H9 (cell line): ENCODE measurements at regions not wholly inside any gene's neighbourhood (a gene's known extent, or its start where the extent isn't known, plus 50 kb on each side); places are given as distances from the start of the nearest gene placed in this dataset.

Experiments used
- DNase-seq: peaks from one replicate; pipeline ENCODE4 v3.0.0-alpha.2; 2017
- H2AFZ ChIP-seq: one replicate; pipeline ENCODE4 v1.6.1; 2013; ENCODE audit warnings: mild to moderate bottlenecking, low read length, control low read depth, moderate library complexity
- H2AK5ac ChIP-seq: 2 replicates; pipeline ENCODE4 v1.6.1; 2013; ENCODE audit warnings: low read length, control low read depth, mixed read lengths; ENCODE audit not compliant: insufficient read length
- H2BK120ac ChIP-seq: one replicate; pipeline ENCODE4 v1.6.1; 2013; ENCODE audit warnings: low read depth, mild to moderate bottlenecking, low read length, control low read depth, inconsistent platforms; ENCODE audit not compliant: poor library complexity, severe bottlenecking
- H2BK12ac ChIP-seq: 2 replicates; pipeline ENCODE4 v1.6.1; 2013; ENCODE audit warnings: low read length, control low read depth, mixed read lengths, low read depth; ENCODE audit not compliant: insufficient read length
- H2BK15ac ChIP-seq: 2 replicates; pipeline ENCODE4 v1.6.1; 2013; ENCODE audit warnings: low read depth, low read length, control low read depth
- H2BK20ac ChIP-seq: one replicate; pipeline ENCODE4 v1.6.1; 2013; ENCODE audit warnings: low read depth, mild to moderate bottlenecking, low read length, control low read depth, inconsistent platforms; ENCODE audit not compliant: poor library complexity, severe bottlenecking
- H2BK5ac ChIP-seq: 2 replicates; pipeline ENCODE4 v1.6.1; 2013; ENCODE audit warnings: low read length, control low read depth, mixed read lengths; ENCODE audit not compliant: insufficient read length
- H3K14ac ChIP-seq: 2 replicates; pipeline ENCODE4 v1.6.1; 2013; ENCODE audit warnings: low read length, control low read depth; ENCODE audit not compliant: insufficient read depth
- H3K18ac ChIP-seq: 2 replicates; pipeline ENCODE4 v1.6.1; 2013; ENCODE audit warnings: low read depth, mild to moderate bottlenecking, mixed read lengths, low read length, control low read depth; ENCODE audit not compliant: insufficient read length
- H3K23ac ChIP-seq: 2 replicates; pipeline ENCODE4 v1.6.1; 2013; ENCODE audit warnings: low read length, control low read depth, mixed read lengths, low read depth; ENCODE audit not compliant: insufficient read length
- H3K23me2 ChIP-seq: 2 replicates; pipeline ENCODE4 v1.6.1; 2013; ENCODE audit warnings: low read depth, mild to moderate bottlenecking, mixed read lengths, low read length, control low read depth; ENCODE audit not compliant: insufficient read length, poor library complexity, severe bottlenecking
- H3K27ac ChIP-seq: 2 replicates; pipeline ENCODE4 v1.5.1; 2013; ENCODE audit warnings: low read length, control low read depth, mixed read lengths, low read depth; ENCODE audit not compliant: insufficient read length
- H3K27me3 ChIP-seq: 2 replicates; pipeline ENCODE4 v1.6.1; 2013; ENCODE audit warnings: low read length, control low read depth, inconsistent platforms; ENCODE audit not compliant: insufficient read depth
- H3K4ac ChIP-seq: 2 replicates; pipeline ENCODE4 v1.6.1; 2013; ENCODE audit warnings: low read depth, mild to moderate bottlenecking, control low read depth, inconsistent platforms, low read length, moderate library complexity
- H3K4me1 ChIP-seq: 2 replicates; pipeline ENCODE4 v1.6.1; 2013; ENCODE audit warnings: low read length, control low read depth, inconsistent platforms; ENCODE audit not compliant: insufficient read depth
- H3K4me2 ChIP-seq: 2 replicates; pipeline ENCODE4 v1.6.1; 2013; ENCODE audit warnings: low read length, control low read depth, mixed read lengths; ENCODE audit not compliant: insufficient read length, insufficient read depth
- H3K56ac ChIP-seq: 2 replicates; pipeline ENCODE4 v1.6.1; 2013; ENCODE audit warnings: low read depth, mild to moderate bottlenecking, mixed read lengths, low read length, control low read depth; ENCODE audit not compliant: insufficient read length
- H3K79me1 ChIP-seq: 2 replicates; pipeline ENCODE4 v1.6.1; 2013; ENCODE audit warnings: low read depth, mild to moderate bottlenecking, moderate library complexity, low read length, control low read depth, inconsistent platforms; ENCODE audit not compliant: insufficient read depth, poor library complexity, severe bottlenecking
- H3K79me2 ChIP-seq: 2 replicates; pipeline ENCODE4 v1.6.1; 2013; ENCODE audit warnings: low read length, control low read depth, inconsistent platforms; ENCODE audit not compliant: insufficient read depth
- H3K9ac ChIP-seq: 2 replicates; pipeline ENCODE4 v1.6.1; 2013; ENCODE audit warnings: low read length, control low read depth, mixed read lengths; ENCODE audit not compliant: insufficient read length; ENCODE audit errors: extremely low read depth
- H3K9me3 ChIP-seq: one replicate; pipeline ENCODE4 v1.6.1; 2013; ENCODE audit warnings: low read depth, low read length, inconsistent platforms; ENCODE audit not compliant: control insufficient read depth
- H3T11ph ChIP-seq: one replicate; pipeline ENCODE4 v1.6.1; 2013; ENCODE audit warnings: mild to moderate bottlenecking, low read length, control low read depth, inconsistent platforms
- H4K20me1 ChIP-seq: one replicate; pipeline ENCODE4 v1.6.1; 2013; ENCODE audit not compliant: control insufficient read depth, insufficient read length, insufficient read depth
- H4K5ac ChIP-seq: 2 replicates; pipeline ENCODE4 v1.6.1; 2013; ENCODE audit warnings: low read depth, mild to moderate bottlenecking, mixed read lengths, low read length, control low read depth; ENCODE audit not compliant: insufficient read length
- H4K8ac ChIP-seq: replicated peaks from 2 replicates; pipeline ENCODE4 v1.6.1; 2013; ENCODE audit warnings: low read length, control low read depth, mixed read lengths, low read depth; ENCODE audit not compliant: insufficient read length
- H4K91ac ChIP-seq: 2 replicates; pipeline ENCODE4 v1.6.1; 2013; ENCODE audit warnings: low read depth, mild to moderate bottlenecking, moderate library complexity, mixed read lengths, low read length, control low read depth; ENCODE audit not compliant: insufficient read length
- H3K27ac Mint-ChIP-seq, 3 experiments: 2 replicates in 2 of 3; 3 replicates in 1 of 3; pipeline ENCODE4 v1.8.0; 2020 to 2021; ENCODE audit warnings: mixed read lengths in 3 of 3, mild to moderate bottlenecking in 1 of 3, moderate library complexity in 1 of 3
- H3K27me3 Mint-ChIP-seq: 2 replicates; pipeline ENCODE4 v1.8.0; 2021; ENCODE audit warnings: low read depth, mild to moderate bottlenecking, moderate library complexity, mixed read lengths
- H3K36me3 Mint-ChIP-seq, 3 experiments: 2 replicates in 2 of 3; 3 replicates in 1 of 3; pipeline ENCODE4 v1.8.0; 2020 to 2021; ENCODE audit warnings: low read depth in 3 of 3, mixed read lengths in 3 of 3; ENCODE audit not compliant: insufficient read depth in 1 of 3
- H3K4me1 Mint-ChIP-seq, 2 experiments: 2 replicates each; pipeline ENCODE4 v1.8.0; 2020; ENCODE audit warnings: mixed read lengths in 2 of 2
- H3K4me3 Mint-ChIP-seq, 2 experiments: 2 replicates in 1 of 2; 3 replicates in 1 of 2; pipeline ENCODE4 v1.8.0; 2020 to 2021; ENCODE audit warnings: mild to moderate bottlenecking in 2 of 2, mixed read lengths in 2 of 2, moderate library complexity in 1 of 2
- H3K9me3 Mint-ChIP-seq, 2 experiments: 2 replicates in 1 of 2; 3 replicates in 1 of 2; pipeline ENCODE4 v1.8.0; 2020; ENCODE audit warnings: mild to moderate bottlenecking in 2 of 2, mixed read lengths in 2 of 2, moderate library complexity in 1 of 2
- WGBS: extraction: QIAGEN DNeasy Blood & Tissue Kit; methylation state at CpG from one replicate; pipeline ENCODE4 v1.1.7; 2013; ENCODE audit warnings: missing lambda C conversion rate, low lambda C conversion rate, mixed read lengths; ENCODE audit not compliant: insufficient read length; ENCODE audit errors: extremely low coverage; 5-methylcytosine and 5-hydroxymethylcytosine counted together
- TF ChIP-seq, protein P1 (sequence below): fragments of 200-600 bp; sonication (generic); conservative IDR thresholded peaks from 3 replicates; pipeline ENCODE4 v1.8.0; 2021; ENCODE audit warnings: antibody characterized with exemption, mild to moderate bottlenecking

DNA sequence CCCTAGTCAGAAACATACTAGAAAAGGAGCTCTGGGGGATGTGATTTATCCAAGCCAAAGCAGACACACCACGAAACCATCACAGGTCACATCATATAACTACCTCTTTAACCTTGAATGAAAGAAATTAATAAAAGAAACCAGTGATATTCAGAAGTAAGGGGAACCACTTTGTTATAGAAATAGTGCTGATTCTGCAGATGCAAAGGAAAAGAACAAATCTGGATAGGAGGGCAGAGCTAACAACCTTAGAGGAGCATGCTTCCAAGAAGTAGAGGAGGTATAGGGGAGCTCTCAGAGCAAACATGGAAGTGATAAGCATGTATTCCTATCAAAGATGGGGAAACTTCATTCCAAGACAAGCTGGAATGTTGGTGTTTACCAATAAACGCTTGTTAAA, 117.0 kb upstream of the MDM1 start:
- Histone ChIP-seq H4K91ac (no peak overlapping the region), H4K5ac (no peak overlapping the region), H2BK20ac (no peak overlapping the region), H3K23ac (no peak overlapping the region), H3K9me3 (no peaks in the 10 kb centered on the region), H3K79me1 (no peaks in the 10 kb centered on the region), H3K14ac (no peak overlapping the region), H2AFZ (no peak overlapping the region), H3K27ac (no peak overlapping the region), H4K20me1 (no peaks in the 10 kb centered on the region), H3K4me2 (no peak overlapping the region), H3K79me2 (no peaks in the 10 kb centered on the region), H3K9ac (no peak overlapping the region), H3K23me2 (no peaks in the 10 kb centered on the region), H3K18ac (no peak overlapping the region), H3K4me1 (peaks cover 10% of the 10 kb centered on the region; the same call in 1 of the 2 replicates), H2BK15ac (no peak overlapping the region), H2AK5ac (no peak overlapping the region), H3K4ac (no peak overlapping the region), H3K56ac (no peak overlapping the region), H2BK5ac (no peak overlapping the region), H3K27me3 (no peaks in the 10 kb centered on the region), H3T11ph (no peak overlapping the region), H2BK120ac (no peak overlapping the region), H2BK12ac (no peak overlapping the region), H4K8ac (no peak overlapping the region)
- H3K4me3 Mint-ChIP-seq, result no peak overlapping the region
- peaks cover 9 to 11% of the 10 kb centered on the region in 2 experiments for H3K9me3 Mint-ChIP-seq
- WGBS, result no CpG with 5 or more reads among the region's 2 CpGs
- H3K36me3 Mint-ChIP-seq, result peaks cover 2 to 14% (median 8%) of the 10 kb centered on the region in 3 experiments; a peak in 6 of 7 replicates
- H3K27ac Mint-ChIP-seq, result no peak overlapping the region
- no peaks in the 10 kb centered on the region for H3K27me3 Mint-ChIP-seq
- TF ChIP-seq, protein P1, sequence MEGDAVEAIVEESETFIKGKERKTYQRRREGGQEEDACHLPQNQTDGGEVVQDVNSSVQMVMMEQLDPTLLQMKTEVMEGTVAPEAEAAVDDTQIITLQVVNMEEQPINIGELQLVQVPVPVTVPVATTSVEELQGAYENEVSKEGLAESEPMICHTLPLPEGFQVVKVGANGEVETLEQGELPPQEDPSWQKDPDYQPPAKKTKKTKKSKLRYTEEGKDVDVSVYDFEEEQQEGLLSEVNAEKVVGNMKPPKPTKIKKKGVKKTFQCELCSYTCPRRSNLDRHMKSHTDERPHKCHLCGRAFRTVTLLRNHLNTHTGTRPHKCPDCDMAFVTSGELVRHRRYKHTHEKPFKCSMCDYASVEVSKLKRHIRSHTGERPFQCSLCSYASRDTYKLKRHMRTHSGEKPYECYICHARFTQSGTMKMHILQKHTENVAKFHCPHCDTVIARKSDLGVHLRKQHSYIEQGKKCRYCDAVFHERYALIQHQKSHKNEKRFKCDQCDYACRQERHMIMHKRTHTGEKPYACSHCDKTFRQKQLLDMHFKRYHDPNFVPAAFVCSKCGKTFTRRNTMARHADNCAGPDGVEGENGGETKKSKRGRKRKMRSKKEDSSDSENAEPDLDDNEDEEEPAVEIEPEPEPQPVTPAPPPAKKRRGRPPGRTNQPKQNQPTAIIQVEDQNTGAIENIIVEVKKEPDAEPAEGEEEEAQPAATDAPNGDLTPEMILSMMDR, result no peak
- no peak for DNase-seq
- peaks cover 34 to 43% of the 10 kb centered on the region in 2 experiments for H3K4me1 Mint-ChIP-seq
